Motor neuron (in vitro differentiated cells): ENCODE measurements at regions not wholly inside any gene's neighbourhood (a gene's known extent, or its start where the extent isn't known, plus 50 kb on each side); places are given as distances from the start of the nearest gene placed in this dataset.

Experiments used
- ATAC-seq, 8 experiments: fragments of 200-7000 bp; cut with Tn5 transposase; replicated peaks in 6 of 8; 2 replicates each; pipeline ENCODE4 v1.8.0; 2021; ENCODE audit warnings: mild to moderate bottlenecking in 8 of 8, moderate library complexity in 8 of 8
- H3K27ac ChIP-seq, 2 donors: fragments of 250-450 bp; sonication (Bioruptor Pico); 2 replicates each; pipeline ENCODE4 v1.9.0; 2021; ENCODE audit warnings: antibody characterized with exemption in 2 of 2, mild to moderate bottlenecking in 2 of 2, moderate library complexity in 1 of 2
- H3K4me1 ChIP-seq, 2 donors: fragments of 250-450 bp; sonication (Bioruptor Pico); replicated peaks in 1 of 2; 2 replicates each; pipeline ENCODE4 v1.6.1; 2021; ENCODE audit warnings: antibody characterized with exemption in 2 of 2, mild to moderate bottlenecking in 2 of 2, moderate library complexity in 1 of 2
- H3K4me3 ChIP-seq, 5 donors: fragments of 250-450 bp; sonication (Bioruptor Pico); 2 replicates each; pipeline ENCODE4 v1.9.0; 2021; ENCODE audit warnings: antibody characterized with exemption in 5 of 5, mild to moderate bottlenecking in 5 of 5, moderate library complexity in 4 of 5
- WGBS, 10 experiments: fragments of 450-650 bp; shearing (Covaris generic); methylation state at CpG; one replicate each; pipeline ENCODE4 v1.0.0; 2022; 5-methylcytosine and 5-hydroxymethylcytosine counted together
- in situ Hi-C, 9 experiments: fragments of 400-800 bp; cut with MboI; loops; one replicate each; pipeline ENCODE4 v1.15.0; 2021; ENCODE audit warnings: low sequenced_read_pairs in 9 of 9, low pct_unique_long_range_greater_than_20kb in 2 of 9; ENCODE audit not compliant: unreplicated experiment in 9 of 9

- no peak for ATAC-seq
- in situ Hi-C loops = no loop called here
- H3K4me1 ChIP-seq = no peaks in the 10 kb centered on the region
- WGBS, 10 experiments = 0 to 100% (median 83%) methylated on average over 1 to 8 of the region's 8 CpGs
- H3K4me3 ChIP-seq = no peak overlapping the region
- no peak overlapping the region for H3K27ac ChIP-seq
Measured at GRCh38 chr2:40844353-40845277, 392.7 kb upstream of the SLC8A1 start.

DNA sequence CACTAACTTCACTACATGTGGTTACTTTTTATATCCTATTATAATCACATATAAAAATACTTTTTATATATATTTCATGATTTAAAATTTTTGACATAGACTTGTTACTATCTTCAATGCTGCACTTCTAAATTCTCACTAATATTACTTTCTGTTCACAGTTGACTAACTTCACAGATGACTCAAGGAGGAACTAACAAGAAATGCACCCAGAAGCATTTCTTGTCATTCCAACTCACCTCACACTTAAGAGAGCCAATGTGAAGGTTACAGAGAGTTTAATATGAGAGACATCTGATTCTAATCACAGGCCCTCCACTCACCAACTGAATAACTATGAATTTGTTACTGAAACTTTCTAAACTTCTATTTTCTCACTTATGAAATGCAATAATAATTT is 399.8 kb upstream of the SLC8A1 start:
- in situ Hi-C loops = no loop called here
- ATAC-seq = no peak
- H3K4me1 ChIP-seq = peaks cover 0 to 4% of the 10 kb centered on the region in 2 donors
- no peak overlapping the region for H3K27ac ChIP-seq
- H3K4me3 ChIP-seq = no peak overlapping the region

DNA sequence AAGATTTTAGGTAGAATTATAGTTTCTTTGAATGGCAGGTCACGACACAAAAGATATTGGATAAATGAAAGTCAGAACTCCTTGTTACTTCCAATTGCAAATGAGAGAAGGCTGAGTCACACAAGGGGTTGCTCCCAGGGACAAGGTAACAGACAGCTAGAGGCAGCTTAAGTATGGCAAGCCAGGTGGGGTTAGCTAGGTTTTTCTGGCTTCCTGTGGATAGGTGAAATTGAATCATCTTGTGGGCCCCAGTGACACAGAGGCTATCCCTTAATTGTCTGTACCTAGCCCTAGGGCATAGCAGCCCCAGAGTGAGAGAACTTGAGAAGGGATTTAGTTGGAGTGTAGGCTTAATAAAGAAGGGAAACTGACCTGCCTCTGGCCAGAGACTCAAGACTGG is 407.7 kb upstream of the SLC8A1 start:
- 0 to 100% (median 75%) methylated on average over 1 of the region's 1 CpG; no CpG with 5 or more reads in 3 of the 10 experiments for WGBS, 10 experiments
- no peak overlapping the region for H3K27ac ChIP-seq
- in situ Hi-C loops = no loop called here
- H3K4me1 ChIP-seq = no peaks in the 10 kb centered on the region
- no peak overlapping the region for H3K4me3 ChIP-seq
- no peak for ATAC-seq

DNA sequence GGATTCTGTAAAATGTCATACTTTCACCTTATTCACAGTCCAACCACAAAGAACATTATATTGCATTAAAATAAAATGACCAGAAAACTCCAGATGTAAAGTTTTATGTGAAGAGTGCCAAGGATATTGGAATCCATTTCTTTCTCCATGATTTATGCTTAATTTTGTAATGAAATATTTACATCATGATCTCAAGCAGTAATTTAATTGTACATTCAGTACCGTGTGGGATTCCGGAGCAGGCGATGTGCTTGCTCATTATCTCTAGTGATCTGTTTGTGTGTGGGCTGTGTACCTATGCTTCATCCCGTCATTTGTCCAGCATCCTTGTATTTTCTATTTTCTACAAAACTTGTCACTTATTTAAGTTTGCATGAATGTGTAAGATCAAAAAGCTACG is 415.9 kb upstream of the SLC8A1 start:
- ATAC-seq = no peak
- H3K27ac ChIP-seq = no peak overlapping the region
- in situ Hi-C loops = no loop called here
- no peaks in the 10 kb centered on the region for H3K4me1 ChIP-seq
- no peak overlapping the region for H3K4me3 ChIP-seq
- WGBS, 10 experiments = 0 to 96% (median 82%) methylated on average over 1 to 5 of the region's 5 CpGs

DNA sequence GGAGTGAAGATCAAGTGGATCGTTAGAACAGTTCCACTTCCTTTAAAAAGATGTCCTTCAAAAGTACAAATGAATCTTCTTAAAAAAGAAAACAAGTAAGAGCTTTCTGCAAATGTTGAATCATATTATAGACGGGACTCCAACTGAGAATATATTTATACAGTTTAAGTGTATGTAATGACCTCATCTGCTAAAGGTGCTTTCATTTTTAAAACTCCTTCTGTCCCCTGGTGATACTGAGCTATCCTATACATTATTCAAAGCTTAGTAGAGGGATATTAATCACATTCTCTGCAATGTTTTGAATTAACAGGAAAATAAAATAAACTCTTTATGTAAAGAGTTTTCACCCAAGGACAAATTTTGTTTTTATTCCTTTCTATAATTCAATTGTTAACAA is 420.7 kb upstream of the SLC8A1 start:
- WGBS, 10 experiments = 0 to 86% (median 62%) methylated on average over 1 to 2 of the region's 2 CpGs
- no peak overlapping the region for H3K4me3 ChIP-seq
- H3K4me1 ChIP-seq = no peaks in the 10 kb centered on the region
- H3K27ac ChIP-seq = no peak overlapping the region
- in situ Hi-C loops = no loop called here
- no peak for ATAC-seq

GRCh38 chr2:40874380-40874779 is 422.5 kb upstream of the SLC8A1 start:
- H3K4me1 ChIP-seq = no peaks in the 10 kb centered on the region
- H3K4me3 ChIP-seq = no peak overlapping the region
- WGBS, 10 experiments = 0 to 97% (median 49%) methylated on average over 1 to 3 of the region's 3 CpGs; no CpG with 5 or more reads in 2 of the 10 experiments
- no peak overlapping the region for H3K27ac ChIP-seq
- ATAC-seq = no peak
- in situ Hi-C loops = no loop called here

- in situ Hi-C loops = no loop called here
- Histone ChIP-seq H3K4me3 (no peak overlapping the region), H3K4me1 (no peaks in the 10 kb centered on the region), H3K27ac (no peak overlapping the region)
- no peak for ATAC-seq
Measured at GRCh38 chr2:40877734-40878288, 425.9 kb upstream of the SLC8A1 start.

DNA sequence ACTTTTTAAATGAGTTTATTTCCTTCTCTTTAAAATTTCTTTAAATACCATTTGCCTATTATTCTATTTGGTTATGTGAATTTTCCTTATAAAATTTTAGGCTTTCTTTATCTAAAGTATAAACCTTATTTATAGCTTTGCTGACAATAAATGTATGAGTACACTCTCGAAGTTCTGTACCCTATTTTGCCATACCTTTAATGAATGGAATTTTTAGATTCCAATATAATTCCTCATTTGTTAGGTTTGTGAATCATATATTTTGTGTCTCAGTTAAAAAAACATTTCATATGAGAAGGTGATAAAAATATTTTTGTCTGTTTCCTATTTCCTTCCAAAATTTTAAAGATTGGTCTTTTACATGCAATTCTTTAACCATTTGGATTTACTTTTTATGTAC is 427.4 kb upstream of the SLC8A1 start:
- ATAC-seq = no peak
- 0 to 80% (median 48%) methylated on average over 1 of the region's 1 CpG for whole genome bisulfite sequencing, 10 experiments
- H3K4me1 ChIP-seq = no peaks in the 10 kb centered on the region
- no peak overlapping the region for H3K27ac ChIP-seq
- in situ Hi-C loops = no loop called here
- no peak overlapping the region for H3K4me3 ChIP-seq

GRCh38 chr2:40886100-40886499 is 434.2 kb upstream of the SLC8A1 start:
- Histone ChIP-seq H3K4me3 (no peak overlapping the region), H3K27ac (no peak overlapping the region), H3K4me1 (no peaks in the 10 kb centered on the region)
- WGBS, 10 experiments = 0 to 100% (median 59%) methylated on average over 1 of the region's 1 CpG; no CpG with 5 or more reads in 2 of the 10 experiments
- no peak for ATAC-seq
- in situ Hi-C loops = no loop called here

DNA sequence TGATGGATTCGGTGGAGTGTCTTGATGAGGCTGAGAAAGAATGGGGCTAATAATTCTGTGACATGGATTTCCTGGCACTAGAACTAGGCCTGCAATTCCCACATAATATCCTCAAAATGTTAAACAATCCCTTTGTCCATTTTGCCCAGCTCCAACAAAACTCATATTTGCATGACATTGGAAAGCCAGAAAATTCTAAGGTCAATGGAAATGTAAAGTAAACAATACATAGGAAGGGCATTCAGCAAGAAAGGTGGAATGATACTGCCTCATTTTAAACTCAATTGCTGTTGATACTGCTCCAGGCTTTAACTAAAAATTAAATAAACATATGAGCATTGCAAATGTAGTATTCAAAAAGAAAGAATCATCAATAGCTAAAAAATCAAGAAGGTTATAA is 434.8 kb upstream of the SLC8A1 start:
- H3K4me3 ChIP-seq = no peak overlapping the region
- ATAC-seq = peak in 3 of 8 experiments; percentile 43 to 58 (median 46)
- in situ Hi-C loops = no loop called here
- H3K4me1 ChIP-seq = no peaks in the 10 kb centered on the region
- H3K27ac ChIP-seq = no peak overlapping the region
- WGBS, 10 experiments = 7 to 100% (median 68%) methylated on average over 1 of the region's 1 CpG; no CpG with 5 or more reads in 2 of the 10 experiments

GRCh38 chr2:40896358-40896757 is 444.5 kb upstream of the SLC8A1 start:
- in situ Hi-C loops = no loop called here
- Histone ChIP-seq H3K4me1 (no peaks in the 10 kb centered on the region), H3K27ac (no peak overlapping the region), H3K4me3 (no peak overlapping the region)
- peak in 1 of 8 experiments; percentile 18 for ATAC-seq

GRCh38 chr2:40914666-40915065 is 462.8 kb upstream of the SLC8A1 start:
- in situ Hi-C loops = no loop called here
- Histone ChIP-seq H3K27ac (no peak overlapping the region), H3K4me3 (no peak overlapping the region), H3K4me1 (no peaks in the 10 kb centered on the region)
- ATAC-seq = peak in 1 of 8 experiments; percentile 33

- in situ Hi-C loops = no loop called here
- ATAC-seq = no peak
- Histone ChIP-seq H3K27ac (no peak overlapping the region), H3K4me3 (no peak overlapping the region), H3K4me1 (no peaks in the 10 kb centered on the region)
Measured at GRCh38 chr2:40915651-40916050, 463.8 kb upstream of the SLC8A1 start.

DNA sequence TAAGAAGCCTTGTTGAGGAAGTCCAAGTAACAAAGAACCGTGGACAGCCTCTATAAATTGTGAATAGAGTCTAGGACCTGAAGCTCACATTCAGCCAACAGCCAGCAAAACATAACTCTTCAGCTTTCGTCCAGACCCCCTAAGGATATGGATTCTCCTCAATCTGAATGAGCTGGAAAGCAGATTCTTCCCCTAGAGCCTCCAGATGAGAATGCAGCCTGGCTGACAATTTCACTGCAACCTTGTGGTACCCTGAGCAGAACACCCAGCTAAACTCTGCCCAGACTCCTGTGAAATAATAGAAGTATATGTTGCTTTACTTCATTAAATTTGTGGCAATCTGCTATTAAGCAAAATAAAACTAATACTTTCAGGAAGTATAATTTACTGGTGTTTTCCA is 483.5 kb upstream of the SLC8A1 start:
- Histone ChIP-seq H3K27ac (no peak overlapping the region), H3K4me3 (no peak overlapping the region), H3K4me1 (peaks cover 0 to 6% of the 10 kb centered on the region in 2 donors)
- in situ Hi-C loops = no loop called here
- WGBS, 10 experiments = 0 to 100% (median 31%) methylated on average over 1 to 2 of the region's 2 CpGs; no CpG with 5 or more reads in 2 of the 10 experiments
- peak in 1 of 8 experiments; percentile 44 for ATAC-seq
